ENCODE measurements at regions not wholly inside any gene's neighbourhood (a gene's known extent, or its start where the extent isn't known, plus 50 kb on each side); places are given as distances from the start of the nearest gene placed in this dataset.

DNA sequence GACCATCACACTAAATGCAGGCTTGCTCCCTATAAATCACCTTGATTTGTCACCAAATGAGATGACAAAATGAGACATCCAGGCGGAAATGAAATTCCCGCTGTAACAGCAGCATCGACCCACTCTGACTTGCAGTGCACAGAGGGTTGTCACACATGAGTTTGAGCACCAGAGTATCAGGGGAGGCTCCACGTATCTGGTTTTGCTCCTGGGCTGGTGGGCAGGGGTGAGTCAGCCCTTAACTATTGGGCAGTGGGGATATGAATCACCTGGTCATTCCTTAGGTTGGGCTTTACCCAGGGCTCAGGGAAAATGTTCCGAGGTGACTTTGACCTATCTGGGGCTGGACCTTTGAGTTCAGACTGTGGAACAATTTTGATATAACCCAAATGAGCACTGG is 245.2 kb upstream of the CCL2 start:
- H3K9me3 ChIP-seq (replicated peaks in 1 of 3) = no peaks in the 10 kb centered on the region
- WGBS, 4 donors = 73 to 82% (median 77%) methylated on average over 5 of the region's 5 CpGs
- no peak for TF ChIP-seq POLR2A (IDR thresholded peaks at IDR 0.05)
- TF ChIP-seq, protein P1, sequence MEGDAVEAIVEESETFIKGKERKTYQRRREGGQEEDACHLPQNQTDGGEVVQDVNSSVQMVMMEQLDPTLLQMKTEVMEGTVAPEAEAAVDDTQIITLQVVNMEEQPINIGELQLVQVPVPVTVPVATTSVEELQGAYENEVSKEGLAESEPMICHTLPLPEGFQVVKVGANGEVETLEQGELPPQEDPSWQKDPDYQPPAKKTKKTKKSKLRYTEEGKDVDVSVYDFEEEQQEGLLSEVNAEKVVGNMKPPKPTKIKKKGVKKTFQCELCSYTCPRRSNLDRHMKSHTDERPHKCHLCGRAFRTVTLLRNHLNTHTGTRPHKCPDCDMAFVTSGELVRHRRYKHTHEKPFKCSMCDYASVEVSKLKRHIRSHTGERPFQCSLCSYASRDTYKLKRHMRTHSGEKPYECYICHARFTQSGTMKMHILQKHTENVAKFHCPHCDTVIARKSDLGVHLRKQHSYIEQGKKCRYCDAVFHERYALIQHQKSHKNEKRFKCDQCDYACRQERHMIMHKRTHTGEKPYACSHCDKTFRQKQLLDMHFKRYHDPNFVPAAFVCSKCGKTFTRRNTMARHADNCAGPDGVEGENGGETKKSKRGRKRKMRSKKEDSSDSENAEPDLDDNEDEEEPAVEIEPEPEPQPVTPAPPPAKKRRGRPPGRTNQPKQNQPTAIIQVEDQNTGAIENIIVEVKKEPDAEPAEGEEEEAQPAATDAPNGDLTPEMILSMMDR (IDR thresholded peaks at IDR 0.05) = no peak
- H3K27ac ChIP-seq = no peak overlapping the region
- H3K36me3 ChIP-seq (replicated peaks in 1 of 2) = no peaks in the 10 kb centered on the region
- intact Hi-C loops (cut with DNase I) = no loop called here
- H3K27me3 ChIP-seq = no peaks in the 10 kb centered on the region
- H3K4me1 ChIP-seq (replicated peaks in 1 of 2) = no peaks in the 10 kb centered on the region
- no peak overlapping the region for H3K4me3 ChIP-seq
- DNase-seq = no peak

DNA sequence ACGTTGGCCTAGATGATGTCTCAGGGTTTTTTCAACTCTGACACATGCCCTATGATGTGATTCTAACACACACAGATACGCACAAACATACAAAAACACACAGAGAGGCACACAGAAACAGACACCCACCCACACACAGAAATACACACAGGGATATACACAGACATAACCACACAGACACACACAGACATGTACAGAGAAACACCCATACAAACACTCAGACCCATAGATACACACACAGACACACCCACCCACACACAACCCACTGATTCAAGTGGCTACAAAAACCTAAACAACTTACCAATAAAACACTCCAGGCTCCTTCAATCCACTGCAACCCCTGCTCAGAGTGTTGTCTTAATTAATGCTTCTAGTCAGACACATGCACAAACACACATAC is 244.6 kb upstream of the CCL2 start:
- Histone ChIP-seq H3K27ac (no peak overlapping the region), H3K4me3 (no peak overlapping the region), H3K27me3 (no peaks in the 10 kb centered on the region), H3K9me3 (replicated peaks in 1 of 3) (no peaks in the 10 kb centered on the region), H3K4me1 (replicated peaks in 1 of 2) (no peaks in the 10 kb centered on the region), H3K36me3 (replicated peaks in 1 of 2) (no peaks in the 10 kb centered on the region)
- WGBS, 4 donors = 47 to 62% (median 54%) methylated on average over 2 of the region's 2 CpGs
- intact Hi-C loops (cut with DNase I) = no loop called here
- TF ChIP-seq, protein P1 (IDR thresholded peaks at IDR 0.05) = no peak
- TF ChIP-seq POLR2A (IDR thresholded peaks at IDR 0.05) = no peak
- no peak for DNase-seq

DNA sequence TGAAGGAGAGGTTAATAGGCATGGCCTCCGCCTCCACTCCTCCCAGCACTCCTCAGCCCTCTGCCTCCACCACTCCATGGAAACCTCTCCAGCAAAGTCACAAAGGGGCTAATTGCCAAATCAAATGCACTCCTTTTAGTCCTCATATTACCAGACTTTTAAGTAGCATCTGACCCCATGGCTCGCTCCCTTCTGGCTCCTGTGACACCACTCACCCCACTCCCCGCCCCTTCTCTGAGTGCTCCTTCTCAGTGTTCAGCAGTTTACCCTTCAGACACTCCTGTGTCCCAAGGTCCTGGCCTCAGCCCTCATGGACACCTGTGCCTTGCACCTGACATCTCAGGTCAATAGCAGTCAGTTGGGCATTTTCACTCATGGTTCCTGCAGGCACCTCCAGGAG is 243.5 kb upstream of the CCL2 start:
- Histone ChIP-seq H3K4me1 (replicated peaks in 1 of 2) (no peaks in the 10 kb centered on the region), H3K27ac (no peak overlapping the region), H3K9me3 (replicated peaks in 1 of 3) (no peaks in the 10 kb centered on the region), H3K4me3 (no peak overlapping the region), H3K36me3 (replicated peaks in 1 of 2) (no peaks in the 10 kb centered on the region), H3K27me3 (no peaks in the 10 kb centered on the region)
- no peak for DNase-seq
- intact Hi-C loops (cut with DNase I) = no loop called here
- no peak for TF ChIP-seq POLR2A (IDR thresholded peaks at IDR 0.05)
- TF ChIP-seq, protein P1 (IDR thresholded peaks at IDR 0.05) = no peak
- WGBS, 4 donors = 74 to 90% (median 83%) methylated on average over 3 of the region's 3 CpGs

DNA sequence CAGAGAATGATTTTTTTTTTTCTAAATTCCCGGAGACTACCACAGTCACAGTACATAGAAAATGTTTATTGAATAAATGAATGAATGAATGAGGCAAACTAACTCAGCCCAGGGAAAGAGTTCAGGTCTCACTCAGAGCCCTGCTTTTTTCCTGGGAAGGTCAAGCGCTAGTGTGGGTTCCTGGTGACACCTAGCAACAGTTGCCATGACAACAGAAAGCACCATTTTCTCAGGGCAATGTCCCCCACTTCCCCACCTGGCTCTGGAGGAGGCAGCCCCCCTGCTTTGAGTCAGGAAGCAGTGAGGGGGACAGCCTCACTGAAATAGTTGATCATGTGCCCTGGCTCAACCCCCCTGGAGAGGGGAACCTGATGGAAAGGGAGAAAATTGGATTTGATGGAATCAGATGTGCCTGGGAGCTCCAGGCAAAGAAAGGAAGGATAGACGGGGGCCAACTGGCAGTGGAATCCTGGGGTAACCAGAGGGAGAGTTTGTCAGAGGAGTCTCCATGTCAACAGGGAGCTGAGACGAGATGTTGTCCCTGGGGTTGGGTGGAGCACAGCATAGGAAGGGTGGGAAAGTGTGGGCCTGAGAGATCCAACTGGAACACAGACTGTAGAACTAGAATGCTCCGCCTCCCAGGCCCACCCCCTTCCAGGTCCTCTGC is 242.2 kb upstream of the CCL2 start:
- Histone ChIP-seq H3K27me3 (no peaks in the 10 kb centered on the region), H3K4me3 (no peak overlapping the region), H3K36me3 (replicated peaks in 1 of 2) (no peaks in the 10 kb centered on the region), H3K27ac (no peak overlapping the region), H3K9me3 (replicated peaks in 1 of 3) (no peaks in the 10 kb centered on the region), H3K4me1 (replicated peaks in 1 of 2) (no peaks in the 10 kb centered on the region)
- no peak for DNase-seq
- TF ChIP-seq POLR2A (IDR thresholded peaks at IDR 0.05) = no peak
- TF ChIP-seq, protein P1 (IDR thresholded peaks at IDR 0.05) = no peak
- WGBS, 4 donors = 64 to 75% (median 68%) methylated on average over 5 of the region's 5 CpGs
- intact Hi-C loops (cut with DNase I) = no loop called here
